ENCODE measurements at regions not wholly inside any gene's neighbourhood (a gene's known extent, or its start where the extent isn't known, plus 50 kb on each side); places are given as distances from the start of the nearest gene placed in this dataset.
"Not testable (repeated sequence)": the region's sequence is repeated elsewhere in the genome, so short reads cannot be mapped to it uniquely, and the experiment has no call there.

DNA sequence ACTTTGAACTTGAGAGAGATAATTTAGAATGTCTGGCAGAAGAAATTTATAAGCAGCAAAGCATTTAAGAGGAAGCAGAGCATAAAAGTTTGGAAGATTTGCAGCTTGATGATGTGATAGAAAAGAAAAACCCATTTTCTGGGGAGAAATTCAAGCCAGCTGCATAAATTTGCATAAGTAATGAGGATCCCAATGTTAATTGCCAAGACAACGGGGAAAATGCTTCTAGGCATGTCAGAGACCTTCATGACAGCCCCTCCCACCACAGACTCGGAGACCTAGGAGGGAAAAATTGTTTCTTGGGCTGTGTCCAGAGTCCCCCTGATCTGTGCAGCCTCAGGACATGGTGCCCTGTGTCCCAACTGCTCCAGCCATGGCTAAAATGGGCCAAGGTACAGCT is 263.6 kb upstream of the POT1 start:
- Mint-ChIP-seq H3K27ac (no peak overlapping the region), H3K4me1 (ENCODE audit: unreplicated experiment) (no peaks in the 10 kb centered on the region), H3K9me3 (peaks cover 4% of the 10 kb centered on the region), H3K27me3 (no peaks in the 10 kb centered on the region), H3K36me3 (no peaks in the 10 kb centered on the region), H3K4me3 (no peak overlapping the region)
- DNase-seq (ENCODE audit: extremely low spot score, unreplicated experiment): no peak
- TF ChIP-seq, protein P1, sequence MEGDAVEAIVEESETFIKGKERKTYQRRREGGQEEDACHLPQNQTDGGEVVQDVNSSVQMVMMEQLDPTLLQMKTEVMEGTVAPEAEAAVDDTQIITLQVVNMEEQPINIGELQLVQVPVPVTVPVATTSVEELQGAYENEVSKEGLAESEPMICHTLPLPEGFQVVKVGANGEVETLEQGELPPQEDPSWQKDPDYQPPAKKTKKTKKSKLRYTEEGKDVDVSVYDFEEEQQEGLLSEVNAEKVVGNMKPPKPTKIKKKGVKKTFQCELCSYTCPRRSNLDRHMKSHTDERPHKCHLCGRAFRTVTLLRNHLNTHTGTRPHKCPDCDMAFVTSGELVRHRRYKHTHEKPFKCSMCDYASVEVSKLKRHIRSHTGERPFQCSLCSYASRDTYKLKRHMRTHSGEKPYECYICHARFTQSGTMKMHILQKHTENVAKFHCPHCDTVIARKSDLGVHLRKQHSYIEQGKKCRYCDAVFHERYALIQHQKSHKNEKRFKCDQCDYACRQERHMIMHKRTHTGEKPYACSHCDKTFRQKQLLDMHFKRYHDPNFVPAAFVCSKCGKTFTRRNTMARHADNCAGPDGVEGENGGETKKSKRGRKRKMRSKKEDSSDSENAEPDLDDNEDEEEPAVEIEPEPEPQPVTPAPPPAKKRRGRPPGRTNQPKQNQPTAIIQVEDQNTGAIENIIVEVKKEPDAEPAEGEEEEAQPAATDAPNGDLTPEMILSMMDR (conservative IDR thresholded peaks at IDR 0.05): no peak

DNA sequence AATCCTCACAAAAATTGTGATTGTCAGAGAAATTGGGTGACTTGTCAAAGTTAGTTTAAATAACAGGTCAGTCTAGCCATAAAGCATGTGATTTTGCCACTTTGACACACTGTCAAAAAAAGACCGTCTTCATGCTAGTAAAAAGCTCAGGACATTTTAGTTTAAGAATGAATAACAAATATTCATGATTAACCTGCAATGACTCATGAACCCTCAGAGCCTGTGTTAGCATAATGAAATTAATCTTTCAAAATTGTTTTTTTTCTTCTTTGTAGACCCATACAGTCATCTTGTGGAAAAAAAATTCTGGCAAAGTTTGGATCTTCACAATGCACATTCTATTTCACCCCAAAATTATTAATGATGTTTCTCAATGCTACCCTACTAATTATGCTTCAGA is 255.2 kb upstream of the POT1 start:
- TF ChIP-seq, protein P1 (conservative IDR thresholded peaks at IDR 0.05): no peak
- Mint-ChIP-seq H3K27ac (no peak overlapping the region), H3K9me3 (no peaks in the 10 kb centered on the region), H3K27me3 (no peaks in the 10 kb centered on the region), H3K4me1 (ENCODE audit: unreplicated experiment) (no peaks in the 10 kb centered on the region), H3K36me3 (no peaks in the 10 kb centered on the region), H3K4me3 (no peak overlapping the region)
- no peak for DNase-seq (ENCODE audit: extremely low spot score, unreplicated experiment)

DNA sequence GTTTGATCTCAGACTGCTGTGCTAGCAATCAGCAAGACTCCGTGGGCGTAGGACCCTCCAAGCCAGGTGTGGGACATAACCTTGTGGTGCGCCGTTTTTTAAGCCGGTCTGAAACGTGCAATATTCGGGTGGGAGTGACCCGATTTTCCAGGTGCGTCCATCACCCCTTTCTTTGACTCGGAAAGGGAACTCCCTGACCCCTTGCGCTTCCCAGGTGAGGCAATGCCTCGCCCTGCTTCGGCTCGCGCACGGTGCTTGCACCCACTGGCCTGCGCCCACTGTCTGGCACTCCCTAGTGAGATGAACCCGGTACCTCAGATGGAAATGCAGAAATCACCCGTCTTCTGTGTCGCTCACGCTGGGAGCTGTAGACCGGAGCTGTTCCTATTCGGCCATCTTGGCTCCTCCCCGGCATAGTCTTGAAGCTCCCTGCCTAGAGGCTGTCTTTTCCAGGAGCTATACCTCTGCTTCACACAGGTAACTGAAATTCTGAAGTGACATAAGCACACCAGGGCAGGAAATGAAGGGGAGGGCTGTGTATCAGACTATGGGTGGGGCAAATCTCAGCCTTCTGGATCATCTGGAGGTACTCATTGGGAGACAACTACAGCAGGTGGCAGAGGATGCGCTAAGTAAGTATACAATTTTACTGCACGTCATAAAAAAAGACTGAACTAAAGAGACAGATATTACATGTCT is 252.1 kb upstream of the POT1 start:
- not testable (repeated sequence) for DNase-seq (ENCODE audit: extremely low spot score, unreplicated experiment); H3K27me3 Mint-ChIP-seq; H3K9me3 Mint-ChIP-seq; H3K27ac Mint-ChIP-seq; H3K4me1 Mint-ChIP-seq (ENCODE audit: unreplicated experiment); H3K4me3 Mint-ChIP-seq; H3K36me3 Mint-ChIP-seq

DNA sequence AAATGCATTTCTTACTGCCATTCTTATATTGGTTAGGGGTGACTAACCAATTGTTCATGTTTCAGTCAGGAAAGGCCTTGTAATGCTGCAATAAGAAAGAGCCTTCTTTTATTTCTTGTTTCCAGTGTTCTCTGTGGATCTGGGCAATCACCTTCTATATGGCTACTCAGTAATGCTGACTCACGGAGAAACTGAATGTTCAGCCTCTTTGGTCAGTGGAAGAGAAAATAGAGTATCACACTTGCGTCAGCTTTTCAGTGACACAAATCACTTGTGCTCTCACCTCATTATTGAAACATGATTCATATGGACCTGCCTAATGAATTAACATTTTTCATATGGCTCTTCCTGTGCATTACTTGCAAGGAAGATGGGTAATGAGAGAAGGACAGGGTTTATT is 243.9 kb upstream of the POT1 start:
- Mint-ChIP-seq H3K27me3 (no peaks in the 10 kb centered on the region), H3K4me1 (ENCODE audit: unreplicated experiment) (no peaks in the 10 kb centered on the region), H3K36me3 (no peaks in the 10 kb centered on the region), H3K9me3 (peaks cover 4% of the 10 kb centered on the region), H3K4me3 (no peak overlapping the region), H3K27ac (no peak overlapping the region)
- no peak for DNase-seq (ENCODE audit: extremely low spot score, unreplicated experiment)
- TF ChIP-seq, protein P1 (conservative IDR thresholded peaks at IDR 0.05): no peak

DNA sequence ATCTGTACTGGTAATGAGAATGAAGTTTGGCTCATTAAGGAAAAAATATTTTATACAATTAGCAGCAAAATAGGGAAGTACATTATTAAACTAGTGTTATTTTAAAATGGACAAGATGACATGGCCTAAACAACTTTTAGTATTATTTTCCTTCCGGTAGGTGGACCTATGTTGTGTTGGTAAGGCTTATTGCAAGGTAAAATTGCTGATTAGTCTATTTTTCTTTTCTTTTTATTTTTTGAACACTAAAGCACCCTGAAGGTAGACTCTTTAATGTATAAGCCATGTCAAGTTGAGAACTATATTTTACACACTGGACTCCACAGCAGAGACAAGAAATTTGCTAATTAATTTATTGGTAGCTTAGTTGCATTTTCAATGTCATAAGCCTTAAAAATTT is 239.5 kb upstream of the POT1 start:
- H3K27me3 Mint-ChIP-seq: no peaks in the 10 kb centered on the region
- H3K9me3 Mint-ChIP-seq: no peaks in the 10 kb centered on the region
- no peak overlapping the region for H3K27ac Mint-ChIP-seq
- H3K4me1 Mint-ChIP-seq (ENCODE audit: unreplicated experiment): no peaks in the 10 kb centered on the region
- no peak overlapping the region for H3K4me3 Mint-ChIP-seq
- no peak for DNase-seq (ENCODE audit: extremely low spot score, unreplicated experiment)
- TF ChIP-seq, protein P1 (conservative IDR thresholded peaks at IDR 0.05): no peak
- H3K36me3 Mint-ChIP-seq: no peaks in the 10 kb centered on the region

DNA sequence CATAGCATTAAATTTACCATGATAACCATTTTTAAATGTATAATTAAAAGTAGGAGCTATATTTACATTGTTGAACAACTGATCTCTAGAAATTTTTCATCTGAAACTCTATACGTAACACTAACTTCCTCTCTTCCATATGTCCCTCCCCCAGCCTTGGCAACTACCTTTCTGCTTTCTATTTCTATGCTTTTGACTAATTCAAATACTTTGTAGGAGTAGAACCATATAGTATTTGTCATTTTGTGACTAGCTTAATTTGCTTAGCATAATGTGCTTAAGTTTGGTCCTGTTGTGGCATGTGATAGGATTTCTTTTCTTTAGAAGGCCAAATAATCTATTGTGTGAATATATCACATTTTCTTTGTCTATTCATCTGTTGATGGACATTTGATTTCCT is 225.3 kb upstream of the POT1 start:
- H3K4me1 Mint-ChIP-seq (ENCODE audit: unreplicated experiment): no peaks in the 10 kb centered on the region
- H3K27me3 Mint-ChIP-seq: no peaks in the 10 kb centered on the region
- no peak for DNase-seq (ENCODE audit: extremely low spot score, unreplicated experiment)
- TF ChIP-seq, protein P1 (conservative IDR thresholded peaks at IDR 0.05): no peak
- H3K9me3 Mint-ChIP-seq: no peaks in the 10 kb centered on the region
- H3K27ac Mint-ChIP-seq: no peak overlapping the region
- no peaks in the 10 kb centered on the region for H3K36me3 Mint-ChIP-seq
- H3K4me3 Mint-ChIP-seq: no peak overlapping the region

Data from type B pancreatic cell (in vitro differentiated cells).